Testis (tissue), 2 donors: ENCODE measurements at regions not wholly inside any gene's neighbourhood (a gene's known extent, or its start where the extent isn't known, plus 50 kb on each side); places are given as distances from the start of the nearest gene placed in this dataset.
"Not testable (repeated sequence)": the region's sequence is repeated elsewhere in the genome, so short reads cannot be mapped to it uniquely, and the experiment has no call there.

ENCODE experiments used
- POLR2A ChIP-seq: fragments of 450-650 bp; IDR thresholded peaks from one replicate; pipeline ENCODE4 v1.6.1; 2017; ENCODE audit warnings: antibody characterized with exemption, mild to moderate bottlenecking, moderate library complexity
- TF ChIP-seq, protein P1 (sequence below), 3 experiments: fragments of 450-650 bp in 2 of 3; fragments of 200-600 bp in 1 of 3; sonication (generic) in 1 of 3; IDR thresholded peaks; one replicate each; pipeline ENCODE4 v1.5.1; 2016 to 2019; ENCODE audit warnings: antibody characterized with exemption in 3 of 3, mild to moderate bottlenecking in 2 of 3, moderate library complexity in 1 of 3

DNA sequence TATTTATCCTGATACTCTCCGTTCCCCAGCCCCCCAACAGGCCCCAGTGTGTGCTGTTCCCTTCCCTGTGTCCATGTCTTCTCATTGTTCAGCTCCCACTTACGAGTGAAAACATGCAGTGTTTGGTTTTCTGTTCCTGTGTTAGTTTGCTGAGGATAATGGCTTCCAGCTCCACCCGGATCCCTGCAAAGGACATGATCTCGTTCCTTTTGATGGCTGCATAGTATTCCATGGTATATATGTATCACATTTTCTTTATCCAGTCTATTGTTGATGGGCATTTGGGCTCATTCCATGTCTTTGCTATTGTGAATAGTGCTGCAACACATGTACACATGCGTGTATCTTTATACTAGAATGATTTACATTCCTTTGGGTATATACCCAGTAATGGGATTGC lies 403.9 kb upstream of the PRKCQ start:
- TF ChIP-seq, protein P1, sequence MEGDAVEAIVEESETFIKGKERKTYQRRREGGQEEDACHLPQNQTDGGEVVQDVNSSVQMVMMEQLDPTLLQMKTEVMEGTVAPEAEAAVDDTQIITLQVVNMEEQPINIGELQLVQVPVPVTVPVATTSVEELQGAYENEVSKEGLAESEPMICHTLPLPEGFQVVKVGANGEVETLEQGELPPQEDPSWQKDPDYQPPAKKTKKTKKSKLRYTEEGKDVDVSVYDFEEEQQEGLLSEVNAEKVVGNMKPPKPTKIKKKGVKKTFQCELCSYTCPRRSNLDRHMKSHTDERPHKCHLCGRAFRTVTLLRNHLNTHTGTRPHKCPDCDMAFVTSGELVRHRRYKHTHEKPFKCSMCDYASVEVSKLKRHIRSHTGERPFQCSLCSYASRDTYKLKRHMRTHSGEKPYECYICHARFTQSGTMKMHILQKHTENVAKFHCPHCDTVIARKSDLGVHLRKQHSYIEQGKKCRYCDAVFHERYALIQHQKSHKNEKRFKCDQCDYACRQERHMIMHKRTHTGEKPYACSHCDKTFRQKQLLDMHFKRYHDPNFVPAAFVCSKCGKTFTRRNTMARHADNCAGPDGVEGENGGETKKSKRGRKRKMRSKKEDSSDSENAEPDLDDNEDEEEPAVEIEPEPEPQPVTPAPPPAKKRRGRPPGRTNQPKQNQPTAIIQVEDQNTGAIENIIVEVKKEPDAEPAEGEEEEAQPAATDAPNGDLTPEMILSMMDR (IDR thresholded peaks at IDR 0.05), result not testable (repeated sequence)
- not testable (repeated sequence) for TF ChIP-seq POLR2A
